HCEC 1CT (cell line): ENCODE measurements at regions not wholly inside any gene's neighbourhood (a gene's known extent, or its start where the extent isn't known, plus 50 kb on each side); places are given as distances from the start of the nearest gene placed in this dataset.
"Not testable (repeated sequence)": the region's sequence is repeated elsewhere in the genome, so short reads cannot be mapped to it uniquely, and the experiment has no call there.

ENCODE experiments used
- DNase-seq: peaks from one replicate; pipeline ENCODE4 v3.0.0-alpha.2; 2017

DNA sequence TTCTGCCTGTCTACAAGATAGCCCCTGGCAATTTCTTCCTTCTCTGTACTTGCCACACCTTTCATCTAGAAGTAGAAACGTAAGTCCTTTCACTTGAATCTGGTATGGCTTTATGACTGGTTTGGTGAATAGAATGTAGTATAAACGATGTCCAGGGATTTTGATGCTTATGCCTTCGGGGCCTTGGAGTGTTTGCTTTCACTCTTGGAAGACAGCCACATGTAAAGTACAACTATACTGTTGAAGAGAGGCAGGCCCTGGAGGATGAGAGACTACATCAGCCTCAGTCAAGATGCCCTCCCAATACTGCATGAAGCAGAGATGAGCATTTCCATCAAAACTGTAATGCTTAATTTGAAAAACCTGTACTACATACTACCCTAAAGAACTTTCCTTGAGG is 553.8 kb upstream of the C9orf72 start:
- no peak for DNase-seq

DNA sequence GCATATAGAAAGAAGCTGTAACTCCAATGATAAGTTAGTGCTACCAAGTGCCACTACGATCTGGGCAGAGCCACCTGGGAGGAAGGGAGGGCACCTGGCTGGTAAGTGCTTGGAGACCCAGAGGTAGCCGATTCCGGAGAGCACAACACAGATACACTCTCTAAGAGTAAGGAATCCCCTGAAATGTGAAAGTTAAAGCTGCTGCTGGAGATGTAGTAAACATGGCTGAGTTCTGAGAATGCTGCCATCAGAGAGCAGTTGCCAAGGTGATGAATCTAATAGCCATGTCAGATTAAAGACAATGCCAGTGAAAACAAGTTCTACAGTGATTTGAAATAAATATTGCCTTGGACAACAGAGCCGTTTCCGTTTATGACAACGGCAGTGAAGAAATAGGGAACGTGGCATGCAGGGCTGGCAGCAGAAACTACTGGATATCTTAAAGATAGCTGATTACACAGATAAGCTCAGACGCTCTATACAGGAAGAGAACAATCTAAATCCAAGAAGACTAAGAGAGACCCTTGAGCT is 561.2 kb upstream of the C9orf72 start:
- DNase-seq = no peak

DNA sequence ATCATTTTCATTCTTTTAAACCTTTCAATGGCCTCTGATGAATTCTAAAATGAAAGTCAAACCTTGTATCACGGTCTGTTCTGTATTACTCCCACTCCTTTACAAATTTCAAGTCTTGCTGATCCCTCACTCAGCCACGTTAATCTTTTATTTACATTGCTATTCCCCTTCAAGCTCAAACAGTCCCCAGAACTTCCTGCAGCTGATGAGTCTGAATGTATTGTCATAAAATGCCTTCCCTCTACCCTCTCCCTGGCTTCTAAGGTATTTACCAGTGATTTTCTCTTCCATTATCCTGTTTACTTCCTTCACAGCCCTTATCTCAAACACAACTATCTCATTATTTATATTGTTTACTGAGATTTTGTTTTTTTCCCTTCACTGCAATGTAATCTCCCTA is 562.3 kb upstream of the C9orf72 start:
- no peak for DNase-seq

DNA sequence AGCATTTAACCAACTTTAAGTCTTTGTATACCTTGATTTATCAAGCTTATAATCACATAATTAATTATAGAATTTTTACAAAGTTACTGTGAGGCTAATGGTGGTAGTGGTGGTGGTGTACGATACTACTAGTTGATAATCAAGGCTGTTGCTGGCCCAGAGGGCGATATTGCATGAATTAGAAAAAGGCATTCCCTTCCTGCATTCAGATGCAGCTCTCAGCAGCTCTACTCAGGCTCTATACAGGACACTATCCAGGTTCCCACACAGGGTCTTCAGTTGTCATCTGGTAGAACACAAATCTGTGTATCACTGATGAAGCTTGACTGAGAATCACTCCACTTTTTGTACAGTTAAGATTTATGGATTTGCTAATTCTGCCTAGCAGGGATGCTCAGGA is 562.8 kb upstream of the C9orf72 start:
- no peak for DNase-seq

DNA sequence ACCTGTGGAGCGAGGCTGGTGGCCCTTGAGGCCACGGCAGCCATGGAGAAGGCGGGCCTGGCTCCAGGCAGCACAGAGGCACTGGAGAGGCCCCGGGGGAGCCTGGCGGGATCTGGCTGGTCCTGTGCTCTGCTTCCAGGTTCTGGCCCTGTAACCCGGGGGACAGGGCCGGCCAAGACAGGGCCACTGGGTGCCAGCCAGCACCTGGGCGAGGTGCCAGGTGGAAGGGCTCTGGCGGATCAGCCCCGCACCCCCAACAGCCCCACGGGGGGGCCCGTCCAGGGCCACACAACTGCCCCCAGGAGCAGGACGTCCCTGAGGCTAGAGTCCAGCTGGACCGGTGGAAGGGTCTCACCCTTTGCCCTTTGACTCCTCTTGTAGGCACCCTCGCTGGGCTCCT is 574.1 kb upstream of the C9orf72 start:
- DNase-seq = not testable (repeated sequence)

DNA sequence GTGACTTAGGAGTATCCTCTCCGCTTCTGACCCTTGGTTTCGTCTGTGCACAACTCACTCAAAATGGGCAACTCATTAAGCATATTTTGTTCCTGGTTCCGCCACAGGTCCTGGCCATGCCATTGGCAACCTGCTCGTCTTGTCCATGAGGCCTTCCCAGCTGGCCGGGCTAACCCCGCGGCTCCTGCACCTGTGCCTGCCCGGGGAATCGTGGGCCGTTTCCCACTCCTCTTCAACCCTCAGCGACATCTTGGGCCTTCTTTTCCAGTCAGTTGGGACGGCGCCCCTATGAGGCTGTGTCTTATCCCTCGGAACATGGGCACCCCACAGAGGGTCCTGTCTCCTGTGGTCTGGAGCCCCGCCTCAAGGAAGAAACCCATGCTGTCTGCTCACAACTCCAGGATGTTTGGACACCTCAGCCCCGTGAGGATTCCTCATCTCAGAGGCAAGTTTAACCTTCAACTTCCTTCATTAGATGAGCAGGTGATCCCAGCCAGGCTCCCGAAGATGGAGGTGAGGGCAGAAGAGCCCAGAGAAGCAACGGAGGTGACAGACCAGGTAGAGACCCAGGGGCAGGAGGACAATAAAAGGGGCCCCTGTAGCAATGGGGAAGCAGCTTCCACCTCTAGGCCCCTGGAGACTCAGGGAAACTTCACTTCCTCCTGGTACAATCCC is 574.8 kb upstream of the C9orf72 start:
- not testable (repeated sequence) for DNase-seq

DNA sequence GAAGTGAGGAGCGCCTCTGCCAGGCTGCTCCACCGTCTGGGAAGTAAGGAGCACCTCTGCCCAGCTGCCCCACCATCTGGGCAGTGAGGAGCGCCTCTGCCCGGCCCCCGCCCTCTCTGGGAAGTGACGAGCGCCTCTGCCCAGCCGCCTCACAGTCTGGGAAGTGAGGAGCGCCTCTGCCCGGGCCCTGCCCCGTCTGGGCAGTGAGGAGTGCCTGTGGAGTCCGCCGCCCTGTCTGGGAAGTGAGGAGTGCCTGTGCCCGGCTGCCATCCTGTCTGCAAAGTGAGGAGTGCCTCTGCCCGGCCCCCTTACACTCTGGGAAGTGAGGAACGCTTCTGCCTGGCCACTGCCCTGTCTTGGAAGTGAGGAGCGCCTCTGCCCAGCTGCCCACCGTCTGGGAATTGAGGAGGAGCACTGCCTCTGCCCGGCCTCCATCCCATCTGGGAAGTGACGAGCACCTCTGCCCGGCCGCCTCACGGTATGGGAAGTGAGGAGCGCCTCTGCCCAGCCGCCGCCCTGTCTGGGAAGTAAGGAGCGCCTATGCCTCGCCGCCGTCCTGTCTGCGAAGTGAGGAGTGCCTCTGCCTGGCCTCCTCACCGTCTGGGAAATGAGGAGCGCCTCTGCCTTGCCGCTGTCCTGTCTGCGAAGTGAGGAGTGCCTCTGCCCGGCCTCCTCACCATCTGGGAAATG is 576.2 kb upstream of the C9orf72 start:
- not testable (repeated sequence) for DNase-seq

DNA sequence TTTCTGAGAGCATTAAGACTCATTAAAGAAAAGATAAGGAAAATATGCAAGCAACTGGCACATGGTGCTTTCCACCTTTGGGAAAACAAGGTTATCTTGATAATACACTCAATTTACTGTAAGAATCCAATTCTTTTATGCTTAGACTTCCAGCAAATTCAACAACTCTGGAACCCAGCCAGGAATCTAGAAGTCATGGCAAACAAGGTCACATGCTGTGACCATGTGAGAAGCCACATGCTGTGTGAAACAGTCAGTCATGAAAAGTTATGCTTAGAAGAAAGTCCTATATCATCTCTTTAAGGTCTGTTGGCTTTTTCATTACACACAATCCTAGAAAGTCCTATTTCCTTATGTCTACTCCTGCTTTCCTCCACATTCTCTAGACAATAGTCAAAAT is 581.8 kb upstream of the C9orf72 start:
- no peak for DNase-seq

DNA sequence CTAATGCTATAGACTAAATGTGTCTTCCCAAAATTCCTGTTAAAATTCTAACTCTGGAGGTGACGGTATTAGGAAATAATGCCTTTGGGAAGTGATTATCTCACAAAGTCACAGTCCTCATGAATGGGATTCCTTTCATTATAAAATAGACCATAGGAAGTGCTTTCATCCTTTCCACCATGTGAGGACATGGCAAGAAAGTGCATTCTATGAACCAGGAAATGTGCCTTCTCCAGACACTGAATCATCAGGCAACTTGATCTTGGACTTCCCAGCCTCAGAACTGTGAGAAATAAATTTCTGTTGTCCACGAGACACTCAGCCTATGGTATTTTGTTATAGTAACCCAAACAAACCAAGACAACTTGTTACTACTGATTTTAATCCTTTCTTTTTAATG is 582.4 kb upstream of the C9orf72 start:
- DNase-seq = no peak

DNA sequence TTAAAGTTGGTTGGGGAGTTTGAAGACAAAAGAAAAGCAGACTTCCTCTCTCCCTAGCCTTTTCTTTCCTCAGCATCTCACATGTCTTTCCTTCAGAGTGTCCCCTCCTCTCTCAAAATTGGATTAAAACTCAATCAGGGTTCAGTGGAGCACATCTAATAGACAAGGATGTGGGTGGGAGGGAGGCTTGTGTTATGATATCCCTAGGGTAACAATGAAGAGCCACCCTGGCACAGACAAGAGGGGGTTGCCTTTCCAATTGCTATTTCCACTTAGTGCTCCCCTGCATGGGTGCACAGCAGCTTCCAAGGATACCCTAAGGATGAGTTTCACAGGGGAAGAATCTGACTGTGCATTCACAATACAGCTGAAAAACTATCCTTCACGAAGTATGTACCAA is 585.2 kb upstream of the C9orf72 start:
- no peak for DNase-seq

DNA sequence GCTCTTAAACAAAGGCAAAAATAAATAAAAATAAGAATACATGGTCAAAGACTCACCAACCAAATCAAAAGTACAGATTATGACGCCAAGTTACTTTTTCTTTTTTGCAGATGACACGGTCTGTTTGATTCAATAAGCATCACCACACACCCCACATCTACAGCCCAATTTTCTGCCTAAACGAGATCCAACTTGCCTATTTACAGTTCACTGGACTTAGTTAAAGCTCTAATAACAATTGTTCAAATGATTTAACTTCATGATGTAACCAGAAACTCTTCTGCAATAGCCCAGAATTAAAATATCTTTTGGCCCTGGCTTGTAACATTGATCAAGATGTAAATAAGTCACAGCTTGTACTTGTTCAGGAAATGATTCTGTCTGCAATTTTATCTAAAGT is 590.3 kb upstream of the C9orf72 start:
- DNase-seq = no peak

DNA sequence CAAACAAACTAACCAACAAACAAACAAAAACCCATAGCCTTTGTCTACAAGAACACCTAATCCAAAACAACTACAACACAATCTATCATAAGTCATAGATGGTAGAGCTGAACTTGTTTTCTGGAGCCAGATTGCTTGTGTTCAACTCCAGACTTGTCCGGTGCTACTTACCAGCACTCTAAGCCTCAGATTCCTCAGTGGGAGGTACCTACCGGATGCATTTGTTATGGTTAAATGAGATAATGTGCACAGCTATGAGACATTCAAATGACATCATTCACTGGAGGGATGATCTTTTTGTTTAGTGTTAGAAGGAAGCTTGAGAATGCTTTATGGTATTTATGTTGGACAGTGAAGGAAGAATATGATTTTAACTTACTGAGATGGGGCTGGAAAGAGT is 592.9 kb upstream of the C9orf72 start:
- no peak for DNase-seq

DNA sequence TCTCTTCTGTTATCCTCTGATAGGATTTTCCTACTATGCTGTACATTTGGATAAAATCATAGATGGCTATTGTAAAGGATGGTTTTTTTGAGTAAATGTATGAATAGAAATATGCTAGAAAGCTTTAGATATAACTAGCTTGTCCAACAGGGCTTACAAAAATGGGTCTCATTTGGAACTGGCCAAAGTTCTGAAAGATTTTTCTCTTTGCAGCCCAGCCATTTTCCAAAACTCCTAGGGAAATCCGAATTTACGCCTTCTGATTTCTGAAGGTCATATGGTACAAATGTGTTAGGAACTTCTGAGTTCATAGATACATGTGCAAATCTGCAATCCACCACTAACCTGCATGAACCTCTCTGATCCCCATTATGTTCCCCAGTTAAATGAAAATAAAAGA is 603.9 kb upstream of the C9orf72 start:
- no peak for DNase-seq

DNA sequence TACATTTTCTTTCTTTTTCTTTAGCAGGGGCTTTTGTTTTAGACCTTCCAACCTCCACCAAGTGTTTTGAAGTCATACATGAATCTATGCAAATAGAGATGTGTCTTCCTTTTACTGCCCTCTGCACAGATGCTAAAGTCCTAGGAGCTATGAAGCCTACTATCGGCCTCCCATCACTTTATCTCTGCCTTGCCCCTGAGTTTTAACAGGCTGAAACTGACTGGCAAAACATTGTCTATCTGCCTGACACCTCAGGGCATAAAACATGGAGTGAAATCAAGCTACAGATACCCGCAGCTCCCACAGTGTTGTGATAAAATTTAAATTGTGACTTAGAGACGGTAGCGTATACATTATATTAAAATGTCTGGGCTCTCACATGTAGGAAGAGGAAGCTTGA is 604.6 kb upstream of the C9orf72 start:
- no peak for DNase-seq

DNA sequence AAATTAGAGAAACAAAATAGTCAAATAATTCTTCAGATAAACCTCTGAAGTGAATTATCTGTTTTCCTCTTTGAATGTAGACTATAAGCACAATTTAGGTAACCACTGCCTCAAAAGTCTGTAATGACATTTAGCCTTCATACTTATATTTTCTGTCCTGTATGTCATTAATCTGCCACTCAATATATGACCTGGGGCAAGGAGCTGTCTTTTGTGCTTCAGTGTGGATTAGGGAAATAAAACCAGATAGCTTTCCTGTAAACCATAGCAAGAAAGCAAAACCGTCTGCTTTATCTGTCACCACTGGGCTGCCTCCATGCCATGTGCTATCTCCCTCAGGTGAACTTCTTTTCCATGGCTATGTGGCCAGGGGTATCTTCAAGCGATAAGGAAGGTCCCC is 606.6 kb upstream of the C9orf72 start:
- DNase-seq = no peak

DNA sequence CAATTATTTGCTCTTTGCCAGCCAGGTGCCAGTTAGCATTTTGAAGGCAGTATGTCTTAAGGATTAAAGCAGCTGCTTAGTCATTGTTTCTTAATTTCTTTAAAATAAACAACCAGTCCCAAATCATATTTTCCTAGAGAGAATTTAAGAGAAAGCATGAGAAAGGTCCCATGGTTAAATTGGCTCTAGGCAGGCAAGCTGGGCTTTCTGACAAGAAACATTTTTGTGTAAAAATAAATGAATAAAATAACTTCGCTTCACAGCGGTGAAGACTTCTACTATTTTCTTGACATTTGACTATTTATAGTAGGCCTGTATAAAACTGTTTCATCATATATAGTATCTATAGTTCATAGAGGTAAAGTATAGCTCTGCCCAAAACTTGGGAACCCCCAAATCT is 617.7 kb upstream of the C9orf72 start:
- no peak for DNase-seq

DNA sequence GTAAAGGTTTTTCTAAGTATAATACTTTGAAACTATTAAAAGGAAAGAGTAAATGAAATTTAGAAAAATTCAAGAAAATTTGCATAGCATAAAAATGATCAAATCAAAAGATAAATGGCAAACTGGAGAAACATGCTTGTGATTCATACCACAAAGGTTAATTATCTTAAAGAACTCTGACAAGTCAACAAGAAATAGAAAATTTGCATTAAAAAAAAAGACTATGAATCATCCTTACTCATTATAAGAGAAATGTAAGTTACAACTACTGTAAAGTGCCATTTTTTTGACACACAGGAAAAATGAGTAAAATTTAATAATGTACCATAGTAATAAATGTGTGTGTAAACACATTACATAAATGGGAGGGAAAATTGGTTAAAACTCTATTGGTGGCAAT is 624.4 kb upstream of the C9orf72 start:
- no peak for DNase-seq

DNA sequence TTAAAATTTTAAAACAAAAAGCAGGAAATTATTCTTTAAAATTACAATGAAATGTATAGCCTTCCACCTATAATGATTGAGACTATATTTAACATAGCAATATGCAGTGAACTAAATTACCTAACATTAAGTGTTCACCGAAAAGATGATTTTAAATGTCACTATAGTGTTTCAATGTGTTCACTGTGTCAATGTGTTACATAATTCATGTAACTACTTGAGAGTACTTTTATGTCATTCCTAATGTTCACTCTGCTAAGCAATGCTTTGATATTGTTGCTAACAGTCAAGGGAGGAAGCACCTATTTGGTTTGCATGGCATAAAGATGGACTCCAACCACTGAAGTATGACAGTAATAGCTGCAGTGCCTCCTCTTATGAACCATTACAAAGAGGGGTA is 629.8 kb upstream of the C9orf72 start:
- no peak for DNase-seq

DNA sequence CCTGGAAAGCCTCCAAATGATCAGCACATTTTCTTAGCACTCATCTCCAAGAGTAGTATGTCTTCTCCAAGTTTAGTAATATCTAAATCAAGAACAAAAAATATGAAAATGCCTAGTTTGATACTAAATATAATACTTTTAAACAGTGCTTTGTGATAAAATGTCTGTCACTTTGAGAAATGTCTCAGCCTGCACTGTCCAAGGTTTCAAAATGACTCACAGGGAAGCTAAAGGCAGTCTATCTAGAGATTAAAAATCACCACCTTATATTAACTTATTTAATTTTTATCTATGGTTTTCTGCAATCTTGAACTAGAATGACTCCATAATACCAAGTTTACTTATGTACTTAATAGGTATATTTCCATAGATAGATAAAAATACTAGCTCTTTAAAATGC is 633.0 kb upstream of the C9orf72 start:
- no peak for DNase-seq

DNA sequence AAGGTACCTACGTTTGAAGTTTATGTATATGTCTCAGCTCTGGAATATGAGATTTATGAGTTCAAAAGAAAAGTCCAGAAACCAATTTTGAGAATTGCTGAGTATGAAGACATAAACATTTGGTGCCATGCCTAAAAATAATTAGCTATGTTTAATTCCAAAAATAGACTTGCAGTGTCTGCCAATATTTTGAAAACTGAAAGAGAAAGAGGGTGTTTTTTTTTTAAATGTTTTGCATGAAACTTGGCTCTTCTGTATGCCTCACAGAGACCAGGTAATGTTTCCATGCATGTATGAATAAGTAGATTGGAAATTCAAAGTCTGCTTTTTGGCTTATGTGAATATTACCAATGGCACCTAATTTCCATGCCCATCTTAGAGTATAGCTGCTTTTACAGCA is 634.4 kb upstream of the C9orf72 start:
- DNase-seq = no peak

DNA sequence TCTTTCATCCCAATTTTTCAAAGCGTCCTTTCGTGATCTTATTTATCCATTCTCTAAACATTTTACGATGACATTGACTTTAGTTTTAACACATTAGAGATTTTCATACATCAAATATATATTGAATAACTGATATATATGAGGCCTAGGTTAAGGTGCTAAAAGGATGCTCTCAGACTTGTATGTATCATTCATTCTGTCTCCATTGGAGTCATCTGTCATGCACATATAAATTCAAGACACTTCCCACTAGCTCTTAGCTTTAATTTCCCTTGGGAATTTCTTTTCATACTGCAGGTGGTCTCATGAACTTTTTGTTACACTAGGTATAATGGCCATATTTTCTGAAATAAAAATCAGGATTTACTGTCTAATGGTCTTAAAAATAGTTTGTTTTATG is 635.8 kb upstream of the C9orf72 start:
- no peak for DNase-seq

DNA sequence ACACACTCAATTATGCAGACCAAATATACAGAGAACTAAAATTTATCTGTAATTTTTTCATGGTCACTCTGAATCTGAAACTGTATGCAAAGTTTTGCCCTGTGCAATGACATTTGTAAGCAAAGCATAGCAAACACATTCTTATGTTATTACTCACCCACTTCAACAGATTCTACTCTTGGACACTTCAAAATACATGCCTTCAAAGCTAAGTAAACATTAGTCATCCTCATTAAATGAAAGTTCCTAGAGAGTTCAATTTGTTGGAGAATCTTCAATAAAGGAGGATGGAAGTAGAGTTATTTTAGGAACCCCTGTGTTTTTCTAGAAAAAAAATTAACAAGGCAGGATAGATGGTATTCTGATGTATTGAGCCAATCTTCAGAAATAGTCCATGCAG is 639.7 kb upstream of the C9orf72 start:
- DNase-seq = peak; percentile 15

DNA sequence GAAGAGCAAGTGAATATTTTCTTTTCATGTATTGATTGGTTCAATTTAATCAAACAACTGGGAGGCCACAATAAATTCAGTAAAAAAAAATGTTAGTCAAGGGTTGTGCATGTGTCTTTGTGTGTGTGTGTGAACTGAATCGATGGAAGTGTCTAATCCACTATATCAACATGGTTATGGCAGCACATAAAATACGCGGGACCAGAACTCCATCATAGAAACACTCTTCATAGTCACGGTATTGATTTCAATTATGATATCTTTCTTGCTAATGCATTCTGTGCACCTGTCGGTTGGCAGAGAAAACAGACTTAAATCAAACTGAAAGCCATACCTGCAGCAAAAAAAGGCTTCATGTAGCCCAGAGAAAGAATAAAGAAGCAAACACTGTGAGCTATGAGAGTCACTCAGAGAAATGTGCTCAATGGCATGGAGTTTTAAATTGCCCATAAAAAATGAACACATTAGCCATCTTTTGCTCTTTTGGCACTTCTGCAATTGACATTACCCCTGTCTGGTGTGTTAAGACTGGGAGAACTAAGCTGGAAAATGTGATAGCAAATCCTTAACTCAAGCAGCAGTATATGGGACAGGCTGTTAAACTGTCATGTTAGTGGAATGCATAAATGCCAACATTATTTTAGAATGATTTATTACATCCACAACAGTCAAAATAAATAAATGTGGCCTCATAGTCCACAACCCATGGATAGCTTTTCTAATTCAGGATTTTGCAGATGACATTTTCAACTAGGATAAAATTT is 642.4 kb upstream of the C9orf72 start:
- DNase-seq = no peak

DNA sequence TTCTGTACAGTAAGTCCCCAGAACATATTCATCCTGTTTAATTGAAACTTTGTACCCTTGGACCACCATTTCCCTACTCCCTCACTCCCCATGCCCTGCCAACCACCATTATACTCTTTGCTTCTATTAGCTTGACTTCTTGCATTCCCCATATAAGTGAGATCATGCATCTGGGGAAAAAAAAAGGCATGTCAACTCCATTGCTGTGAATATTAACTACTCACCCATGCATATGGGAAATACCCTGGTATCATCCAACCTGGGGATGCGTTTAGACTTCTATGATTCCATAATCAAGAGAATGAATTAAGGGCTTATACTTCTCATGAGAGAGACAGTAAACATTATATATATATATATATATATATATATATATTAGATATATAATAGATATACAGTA is 659.4 kb upstream of the C9orf72 start:
- DNase-seq = no peak
